Ishikawa (cell line): ENCODE measurements at regions not wholly inside any gene's neighbourhood (a gene's known extent, or its start where the extent isn't known, plus 50 kb on each side); places are given as distances from the start of the nearest gene placed in this dataset.

Experiments used
- CEBPB ChIP-seq: IDR thresholded peaks from 2 replicates; pipeline ENCODE4 v1.6.1; 2012
- CREB1 ChIP-seq: IDR thresholded peaks from 2 replicates; pipeline ENCODE4 v1.6.1; 2012; ENCODE audit warnings: low read depth
- EGR1 ChIP-seq: IDR thresholded peaks from 2 replicates; pipeline ENCODE4 v1.6.1; 2012
- EP300 ChIP-seq: IDR thresholded peaks from 2 replicates; pipeline ENCODE4 v1.6.1; 2012; ENCODE audit warnings: borderline replicate concordance
- MAX ChIP-seq: IDR thresholded peaks from 2 replicates; pipeline ENCODE4 v1.6.1; 2012
- NFIC ChIP-seq: IDR thresholded peaks from 2 replicates; pipeline ENCODE4 v1.6.1; 2012
- RAD21 ChIP-seq: IDR thresholded peaks from 2 replicates; pipeline ENCODE4 v1.6.1; 2012; ENCODE audit warnings: low read depth
- TAF1 ChIP-seq: IDR thresholded peaks from 2 replicates; pipeline ENCODE4 v1.6.1; 2012; ENCODE audit warnings: low read depth, mild to moderate bottlenecking
- TCF12 ChIP-seq: IDR thresholded peaks from 2 replicates; pipeline ENCODE4 v1.6.1; 2012; ENCODE audit warnings: low read depth
- TEAD4 ChIP-seq: IDR thresholded peaks from 2 replicates; pipeline ENCODE4 v1.6.1; 2012
- USF1 ChIP-seq: IDR thresholded peaks from 2 replicates; pipeline ENCODE4 v1.6.1; 2012
- YY1 ChIP-seq: IDR thresholded peaks from 2 replicates; pipeline ENCODE4 v1.6.1; 2012; ENCODE audit warnings: low read depth
- ZBTB7A ChIP-seq: IDR thresholded peaks from 2 replicates; pipeline ENCODE4 v1.6.1; 2012; ENCODE audit warnings: low read depth
- TF ChIP-seq, protein P1 (sequence below): IDR thresholded peaks from 2 replicates; pipeline ENCODE4 v1.6.1; 2012; ENCODE audit warnings: low read depth, mild to moderate bottlenecking

- TF ChIP-seq ZBTB7A, result no peak
- TF ChIP-seq RAD21, result no peak
- no peak for TF ChIP-seq USF1
- TF ChIP-seq, protein P1, sequence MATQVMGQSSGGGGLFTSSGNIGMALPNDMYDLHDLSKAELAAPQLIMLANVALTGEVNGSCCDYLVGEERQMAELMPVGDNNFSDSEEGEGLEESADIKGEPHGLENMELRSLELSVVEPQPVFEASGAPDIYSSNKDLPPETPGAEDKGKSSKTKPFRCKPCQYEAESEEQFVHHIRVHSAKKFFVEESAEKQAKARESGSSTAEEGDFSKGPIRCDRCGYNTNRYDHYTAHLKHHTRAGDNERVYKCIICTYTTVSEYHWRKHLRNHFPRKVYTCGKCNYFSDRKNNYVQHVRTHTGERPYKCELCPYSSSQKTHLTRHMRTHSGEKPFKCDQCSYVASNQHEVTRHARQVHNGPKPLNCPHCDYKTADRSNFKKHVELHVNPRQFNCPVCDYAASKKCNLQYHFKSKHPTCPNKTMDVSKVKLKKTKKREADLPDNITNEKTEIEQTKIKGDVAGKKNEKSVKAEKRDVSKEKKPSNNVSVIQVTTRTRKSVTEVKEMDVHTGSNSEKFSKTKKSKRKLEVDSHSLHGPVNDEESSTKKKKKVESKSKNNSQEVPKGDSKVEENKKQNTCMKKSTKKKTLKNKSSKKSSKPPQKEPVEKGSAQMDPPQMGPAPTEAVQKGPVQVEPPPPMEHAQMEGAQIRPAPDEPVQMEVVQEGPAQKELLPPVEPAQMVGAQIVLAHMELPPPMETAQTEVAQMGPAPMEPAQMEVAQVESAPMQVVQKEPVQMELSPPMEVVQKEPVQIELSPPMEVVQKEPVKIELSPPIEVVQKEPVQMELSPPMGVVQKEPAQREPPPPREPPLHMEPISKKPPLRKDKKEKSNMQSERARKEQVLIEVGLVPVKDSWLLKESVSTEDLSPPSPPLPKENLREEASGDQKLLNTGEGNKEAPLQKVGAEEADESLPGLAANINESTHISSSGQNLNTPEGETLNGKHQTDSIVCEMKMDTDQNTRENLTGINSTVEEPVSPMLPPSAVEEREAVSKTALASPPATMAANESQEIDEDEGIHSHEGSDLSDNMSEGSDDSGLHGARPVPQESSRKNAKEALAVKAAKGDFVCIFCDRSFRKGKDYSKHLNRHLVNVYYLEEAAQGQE, result no peak
- no peak for TF ChIP-seq TAF1
- no peak for TF ChIP-seq MAX
- no peak for TF ChIP-seq EGR1
- TF ChIP-seq TEAD4, result no peak
Measured at GRCh38 chr16:79850348-79850747, 249.8 kb upstream of the MAF start.

GRCh38 chr16:79849119-79849518 is 248.6 kb upstream of the MAF start:
- TF ChIP-seq NFIC, result no peak
- TF ChIP-seq EGR1, result no peak
- TF ChIP-seq, protein P1, result no peak
- TF ChIP-seq MAX, result no peak
- no peak for TF ChIP-seq RAD21

DNA sequence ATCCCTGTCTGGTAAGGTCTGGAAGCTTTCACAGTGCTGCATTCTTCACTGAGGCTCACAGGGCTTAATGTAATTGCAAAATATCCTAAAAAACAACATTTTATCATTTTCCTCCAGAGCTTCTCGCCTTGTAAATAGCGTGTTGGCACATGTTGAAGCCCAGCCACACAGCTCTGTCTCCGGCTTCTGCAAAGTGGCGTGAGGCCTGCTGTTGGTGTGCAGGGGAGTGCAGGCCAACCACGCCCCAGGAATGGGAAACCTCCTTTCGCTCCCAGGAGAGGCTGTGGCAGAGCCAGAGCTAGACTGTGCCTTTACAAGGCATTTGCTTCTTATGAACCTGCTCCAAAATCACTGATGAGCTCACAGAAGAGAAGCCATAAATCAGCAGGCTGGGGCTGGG is 248.2 kb upstream of the MAF start:
- TF ChIP-seq TCF12 (no peak), ZBTB7A (no peak), USF1 (no peak), RAD21 (no peak)

- TF ChIP-seq USF1 (no peak), EP300 (no peak), TCF12 (no peak), NFIC (no peak), CREB1 (no peak), TAF1 (no peak), TEAD4 (no peak), CEBPB (no peak), YY1 (no peak), MAX (no peak)
- TF ChIP-seq, protein P1, result no peak
Measured at GRCh38 chr16:79847569-79847968, 247.0 kb upstream of the MAF start.

DNA sequence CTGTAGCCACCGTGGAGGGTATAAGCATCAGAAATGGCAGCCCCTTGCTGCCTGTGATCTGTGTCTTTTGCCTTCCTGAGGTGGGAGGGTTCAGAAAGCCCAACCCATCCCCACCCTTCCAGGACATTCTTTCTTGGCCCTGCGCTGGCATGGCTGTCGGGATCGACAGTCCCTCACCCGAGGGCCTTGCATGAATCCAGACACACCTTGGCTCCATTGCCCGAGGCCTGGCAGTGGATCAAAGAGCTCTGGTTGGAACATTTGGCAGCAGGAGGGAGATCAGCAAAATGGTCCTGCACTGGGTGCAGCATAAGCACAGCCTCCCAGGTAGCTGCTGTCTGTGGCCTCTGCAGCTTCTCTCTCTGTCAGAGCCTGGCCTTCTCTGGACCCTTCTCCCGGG is 246.6 kb upstream of the MAF start:
- TF ChIP-seq ZBTB7A, result no peak
- no peak for TF ChIP-seq TEAD4
- no peak for TF ChIP-seq CEBPB
- no peak for TF ChIP-seq EP300
- no peak for TF ChIP-seq MAX
- TF ChIP-seq EGR1, result no peak
- TF ChIP-seq USF1, result no peak
- TF ChIP-seq TAF1, result no peak
